ENCODE measurements at regions not wholly inside any gene's neighbourhood (a gene's known extent, or its start where the extent isn't known, plus 50 kb on each side); places are given as distances from the start of the nearest gene placed in this dataset.

DNA sequence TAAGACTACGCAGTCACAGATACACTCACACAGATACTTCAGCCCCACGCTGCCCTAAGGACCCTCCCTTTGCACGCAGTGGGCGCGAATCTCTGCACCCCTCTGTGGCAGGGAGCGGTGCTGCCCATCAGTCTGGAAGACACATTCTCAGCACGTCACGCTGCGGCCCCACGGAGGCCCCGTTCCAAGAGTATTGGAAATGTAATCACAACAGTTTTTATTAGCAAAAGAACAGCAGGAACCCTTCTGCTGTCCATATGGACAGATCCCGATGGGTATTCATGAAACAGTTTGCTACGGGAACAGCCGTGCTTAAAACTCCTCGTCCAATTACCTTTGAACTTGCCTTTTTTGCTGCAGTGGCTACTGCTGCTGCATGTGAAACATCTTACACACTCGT is 131.0 kb downstream of the RPS24 start:
- no peak for DNase-seq

- DNase-seq, result no peak
Observed at GRCh38 chr10:78165172-78165571, 131.5 kb downstream of the RPS24 start.

DNA sequence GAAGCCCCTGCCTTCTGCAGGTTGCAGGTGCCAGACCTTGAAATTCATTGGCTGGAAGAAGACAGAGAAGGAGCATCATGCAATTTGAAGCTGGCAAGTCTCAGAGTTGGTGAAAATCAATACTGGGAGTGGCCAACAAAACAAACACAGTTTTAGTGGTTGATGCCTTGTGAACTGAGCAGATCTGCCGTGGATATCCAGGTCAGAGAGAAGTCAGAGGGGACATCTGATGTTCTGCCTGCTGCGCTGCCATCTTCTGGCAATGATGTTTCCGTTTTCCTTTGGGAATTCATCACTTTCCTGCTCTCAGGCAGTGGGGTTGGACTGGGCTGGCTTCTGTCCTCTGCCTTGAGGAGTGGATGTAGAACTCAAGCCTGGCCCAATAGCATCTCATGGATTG is 132.0 kb downstream of the RPS24 start:
- DNase-seq, result no peak

GRCh38 chr10:78166261-78166660 is 132.6 kb downstream of the RPS24 start:
- DNase-seq, result no peak

- DNase-seq, result no peak
Observed at GRCh38 chr10:78169214-78169613, 135.6 kb downstream of the RPS24 start.

GRCh38 chr10:78170026-78170475 is 136.4 kb downstream of the RPS24 start:
- DNase-seq, result no peak

- DNase-seq, result no peak
Observed at GRCh38 chr10:78171633-78172400, 138.2 kb downstream of the RPS24 start.

GRCh38 chr10:78173360-78174015 is 139.8 kb downstream of the RPS24 start:
- DNase-seq, result no peak

- DNase-seq, result no peak
Observed at GRCh38 chr10:78175444-78176015, 141.9 kb downstream of the RPS24 start.

GRCh38 chr10:78176320-78177317 is 143.0 kb downstream of the RPS24 start:
- DNase-seq, result no peak

GRCh38 chr10:78177491-78178185 is 144.0 kb downstream of the RPS24 start:
- no peak for DNase-seq

DNA sequence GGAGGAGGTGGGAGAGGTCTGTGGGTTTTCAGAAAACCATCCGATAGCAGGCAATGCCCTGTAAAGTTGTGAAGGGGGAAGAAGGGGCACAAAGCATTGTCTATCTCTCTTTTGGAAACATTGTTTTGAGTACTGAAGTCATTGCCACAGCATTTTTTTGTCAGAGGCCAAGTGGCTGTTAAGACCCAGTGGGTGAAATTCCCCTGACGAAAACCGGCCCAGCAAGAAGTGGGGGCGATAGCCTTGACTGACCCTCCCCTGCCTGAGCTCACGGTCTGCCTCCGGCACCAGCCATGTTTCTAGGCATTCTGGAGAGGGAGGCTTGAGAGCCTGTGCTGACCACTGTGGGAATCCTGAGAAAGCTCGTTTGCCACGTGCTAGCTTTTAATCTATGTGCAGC is 144.7 kb downstream of the RPS24 start:
- DNase-seq, result no peak

DNA sequence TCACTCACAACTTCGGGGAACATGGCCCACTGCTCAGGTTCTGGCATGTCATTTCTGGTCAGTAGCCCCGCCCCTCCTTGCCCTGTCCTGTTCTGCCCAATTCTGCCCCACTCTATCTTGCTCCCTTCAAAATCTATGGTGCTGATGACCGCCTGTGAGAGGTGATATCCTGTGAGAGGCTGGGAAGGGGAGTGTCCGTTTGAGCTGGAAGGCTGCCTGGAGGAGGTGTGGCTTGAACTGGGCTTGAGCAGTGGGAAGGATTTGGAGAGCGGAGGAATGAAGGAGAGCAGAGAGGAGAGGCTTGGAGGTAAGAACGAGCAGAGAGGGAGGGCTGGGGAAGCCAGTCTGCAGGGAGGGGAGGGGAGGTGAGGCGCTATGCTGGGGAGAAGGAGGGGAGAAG is 145.3 kb downstream of the RPS24 start:
- no peak for DNase-seq

GRCh38 chr10:78179886-78180705 is 146.4 kb downstream of the RPS24 start:
- DNase-seq, result no peak

- no peak for DNase-seq
Observed at GRCh38 chr10:78181381-78182055, 147.9 kb downstream of the RPS24 start.

DNA sequence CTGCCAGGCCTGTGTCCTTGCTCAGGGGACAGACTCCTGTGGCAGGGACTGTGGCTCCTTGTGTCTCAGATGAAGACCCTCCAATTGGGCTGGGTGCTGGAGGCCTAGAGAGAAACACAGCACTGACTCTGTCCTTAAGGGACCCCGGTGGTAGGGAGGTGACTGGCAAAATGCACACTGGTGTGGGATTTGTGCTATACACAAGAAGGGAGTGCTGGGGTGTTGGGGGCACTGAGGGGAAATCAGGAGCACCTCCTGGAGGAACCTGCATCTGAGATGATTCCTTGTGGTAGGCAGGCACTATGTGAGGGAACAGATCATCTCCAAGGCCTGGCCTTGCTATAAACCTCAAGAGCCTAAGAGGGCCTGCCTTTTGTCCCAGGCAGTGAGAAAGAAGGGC is 149.2 kb downstream of the RPS24 start:
- no peak for DNase-seq

DNA sequence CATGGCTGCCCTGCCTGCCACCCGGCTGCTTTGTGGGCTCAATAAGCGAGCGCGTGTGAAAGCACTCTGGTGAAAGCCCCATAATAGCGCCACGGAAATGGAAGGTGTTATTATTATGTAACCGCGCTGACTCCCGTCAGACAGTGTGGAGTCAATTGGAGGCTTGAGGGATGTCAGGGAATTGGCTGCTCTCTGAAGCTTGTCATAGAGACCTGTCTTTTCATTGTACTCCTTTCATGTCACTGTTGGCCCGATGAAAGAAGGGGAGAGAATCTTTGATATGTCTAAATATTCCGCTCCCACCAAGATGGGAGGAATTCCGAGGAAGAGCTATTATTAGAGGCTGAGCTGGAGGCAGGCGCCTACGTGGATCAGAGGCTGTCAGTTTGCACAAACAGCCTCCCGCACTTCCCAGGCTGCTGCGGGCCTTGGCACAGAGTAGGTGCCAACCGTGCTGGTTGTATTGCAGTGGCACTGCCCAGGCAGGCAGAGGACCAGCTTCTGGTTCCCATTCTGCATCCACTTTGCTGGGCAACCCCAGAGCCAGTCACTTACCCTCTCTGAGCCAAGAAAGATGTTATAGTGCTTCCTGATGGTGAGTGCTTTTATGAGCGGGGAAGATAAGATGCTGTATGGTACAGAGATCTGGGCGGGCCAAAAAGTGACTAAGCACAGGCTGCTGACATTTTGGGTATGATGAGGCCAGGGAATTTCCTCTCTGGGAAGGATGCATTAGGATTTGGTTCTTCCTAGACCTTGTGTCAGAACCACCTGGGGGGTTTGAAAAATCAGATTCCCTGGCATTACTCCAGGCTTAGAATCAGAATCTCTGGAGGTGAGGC is 151.4 kb downstream of the RPS24 start:
- no peak for DNase-seq

DNA sequence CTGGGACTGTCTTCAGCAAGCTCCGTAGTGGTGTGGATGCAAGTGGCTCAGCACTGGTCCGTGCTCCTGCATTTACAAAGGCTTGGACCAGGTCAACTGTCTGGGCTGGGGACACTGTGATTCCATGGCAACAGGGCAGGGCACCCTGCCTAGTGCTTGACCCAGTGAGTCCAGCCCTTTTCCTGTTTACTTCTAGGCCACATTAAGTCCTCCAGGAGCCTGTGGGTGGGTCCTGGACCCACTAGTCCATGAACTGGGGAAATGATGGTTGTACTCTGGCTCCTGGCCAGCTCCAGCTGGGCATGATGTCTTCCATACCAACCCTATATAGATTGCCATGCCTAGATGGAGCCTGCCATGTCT is 152.0 kb downstream of the RPS24 start:
- no peak for DNase-seq

DNA sequence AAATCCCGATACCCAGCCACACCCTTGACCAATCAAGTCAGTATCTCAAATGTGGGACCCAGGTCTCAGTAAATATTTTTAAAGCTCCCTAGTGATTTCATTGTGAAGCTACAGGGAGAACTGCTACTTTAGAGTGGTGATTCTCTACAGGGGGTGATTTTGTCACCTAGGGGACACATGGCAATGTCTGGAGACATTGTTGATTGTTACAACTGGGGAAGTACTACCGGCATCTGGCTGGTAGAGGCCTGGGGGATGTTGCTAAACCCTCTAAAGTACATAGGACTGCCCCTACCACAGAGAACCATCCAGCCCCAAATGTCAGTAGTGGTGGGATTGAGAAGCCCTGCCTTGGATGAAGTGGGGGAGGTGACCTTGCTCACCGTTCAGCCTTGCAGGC is 152.9 kb downstream of the RPS24 start:
- no peak for DNase-seq

DNA sequence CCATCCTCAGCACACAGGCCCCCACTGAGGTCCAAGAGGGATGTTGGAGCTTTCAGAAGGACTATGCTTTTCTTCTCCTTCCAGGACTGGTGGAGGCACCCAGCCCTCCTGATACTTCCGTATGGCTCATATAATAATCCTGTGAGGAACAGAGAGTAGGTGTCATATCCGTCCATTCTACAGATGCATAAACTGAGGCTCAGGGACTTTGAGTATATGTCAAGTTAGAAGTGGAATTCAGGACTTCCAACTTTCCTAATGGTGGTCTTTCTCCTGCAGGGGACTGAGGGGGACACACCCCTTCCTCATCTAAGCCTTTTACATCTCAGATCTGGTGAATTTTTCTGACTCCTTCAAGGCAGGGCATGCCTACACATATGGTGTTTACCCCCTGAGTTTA is 153.7 kb downstream of the RPS24 start:
- DNase-seq, result no peak

Data from activated CD8-positive, alpha-beta memory T cell treated with anti-CD3 and anti-CD28 coated beads, Interleukin-2, amount 50 U/mL, for 4 hours (primary cell).